ENCODE measurements at regions not wholly inside any gene's neighbourhood (a gene's known extent, or its start where the extent isn't known, plus 50 kb on each side); places are given as distances from the start of the nearest gene placed in this dataset.
"Not testable (repeated sequence)": the region's sequence is repeated elsewhere in the genome, so short reads cannot be mapped to it uniquely, and the experiment has no call there.

GRCh38 chr7:34491899-34492298, 166.1 kb upstream of the NPSR1 start:
- no peak for DNase-seq

GRCh38 chr7:34493752-34494151, 164.3 kb upstream of the NPSR1 start:
- DNase-seq, result no peak

- no peak for DNase-seq
These were observed 160.8 kb upstream of the NPSR1 start for GRCh38 chr7:34497153-34497777.

- DNase-seq, result no peak
These were observed 156.9 kb upstream of the NPSR1 start for GRCh38 chr7:34501156-34501555.

GRCh38 chr7:34507191-34507590, 150.8 kb upstream of the NPSR1 start:
- no peak for DNase-seq

- no peak for DNase-seq
These were observed 134.6 kb upstream of the NPSR1 start for GRCh38 chr7:34523226-34523918.

GRCh38 chr7:34530259-34530658, 127.8 kb upstream of the NPSR1 start:
- DNase-seq, result no peak

- no peak for DNase-seq
These were observed 119.0 kb upstream of the NPSR1 start for GRCh38 chr7:34539003-34539402.

- DNase-seq, result no peak
These were observed 113.4 kb upstream of the NPSR1 start for GRCh38 chr7:34544621-34545020.

- no peak for DNase-seq
These were observed 107.0 kb upstream of the NPSR1 start for GRCh38 chr7:34550996-34551395.

- DNase-seq, result no peak
These were observed 105.5 kb upstream of the NPSR1 start for GRCh38 chr7:34552502-34552901.

GRCh38 chr7:34558022-34558421, 100.0 kb upstream of the NPSR1 start:
- DNase-seq, result no peak

- DNase-seq, result no peak
These were observed 93.9 kb upstream of the NPSR1 start for GRCh38 chr7:34564091-34564490.

- DNase-seq, result no peak
These were observed 90.1 kb upstream of the NPSR1 start for GRCh38 chr7:34567906-34568305.

GRCh38 chr7:34569975-34570699, 87.9 kb upstream of the NPSR1 start:
- no peak for DNase-seq

- no peak for DNase-seq
These were observed 83.0 kb upstream of the NPSR1 start for GRCh38 chr7:34575006-34575405.

GRCh38 chr7:34577934-34578333, 80.1 kb upstream of the NPSR1 start:
- not testable (repeated sequence) for DNase-seq

GRCh38 chr7:34581698-34582097, 76.3 kb upstream of the NPSR1 start:
- DNase-seq, result not testable (repeated sequence)

- DNase-seq, result no peak
These were observed 73.5 kb upstream of the NPSR1 start for GRCh38 chr7:34584526-34584925.

GRCh38 chr7:34596887-34597286, 61.1 kb upstream of the NPSR1 start:
- DNase-seq, result no peak

- DNase-seq, result no peak
These were observed 54.1 kb upstream of the NPSR1 start for GRCh38 chr7:34603711-34604444.

Data from T1000 (cell line).